ENCODE measurements at regions not wholly inside any gene's neighbourhood (a gene's known extent, or its start where the extent isn't known, plus 50 kb on each side); places are given as distances from the start of the nearest gene placed in this dataset.

DNA sequence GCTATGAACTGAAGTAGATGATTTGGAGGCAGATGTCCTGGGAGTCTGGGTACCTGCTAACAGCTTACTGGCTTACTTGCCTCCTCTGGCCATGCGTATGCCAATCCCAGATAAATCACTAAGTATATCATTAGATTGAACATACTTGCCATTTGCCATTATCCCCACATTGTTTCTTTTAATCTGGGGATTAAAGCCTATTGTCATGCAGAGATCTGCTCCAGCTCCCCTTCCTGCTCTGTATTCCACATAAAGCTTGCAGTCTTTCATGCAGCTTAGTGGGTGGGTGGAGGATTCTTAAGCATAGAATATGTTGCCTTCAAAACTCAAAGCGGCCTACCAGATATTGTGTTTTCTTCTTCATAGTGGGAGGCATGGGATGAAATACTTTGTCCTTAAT lies 311.8 kb upstream of the MMADHC start:
- peaks cover 8% of the 10 kb centered on the region for H3K4me1 ChIP-seq (ENCODE audit: control insufficient read depth, insufficient read depth, low read length)
- no peak overlapping the region for H3K27ac ChIP-seq (ENCODE audit: low read length)
- DNase-seq: no peak
- H3K27me3 ChIP-seq (ENCODE audit: control insufficient read depth, insufficient read depth, low read length): no peaks in the 10 kb centered on the region
- no peaks in the 10 kb centered on the region for H3K36me3 ChIP-seq (ENCODE audit: control insufficient read depth, insufficient read depth, low read length)
- H3K9me3 ChIP-seq (replicated peaks; ENCODE audit: control insufficient read depth, low read depth, low read length): no peaks in the 10 kb centered on the region
- 88% methylated on average over 1 of the region's 2 CpGs for WGBS (ENCODE audit: insufficient coverage)
- no peak overlapping the region for H3K4me3 ChIP-seq (ENCODE audit: low read length)

DNA sequence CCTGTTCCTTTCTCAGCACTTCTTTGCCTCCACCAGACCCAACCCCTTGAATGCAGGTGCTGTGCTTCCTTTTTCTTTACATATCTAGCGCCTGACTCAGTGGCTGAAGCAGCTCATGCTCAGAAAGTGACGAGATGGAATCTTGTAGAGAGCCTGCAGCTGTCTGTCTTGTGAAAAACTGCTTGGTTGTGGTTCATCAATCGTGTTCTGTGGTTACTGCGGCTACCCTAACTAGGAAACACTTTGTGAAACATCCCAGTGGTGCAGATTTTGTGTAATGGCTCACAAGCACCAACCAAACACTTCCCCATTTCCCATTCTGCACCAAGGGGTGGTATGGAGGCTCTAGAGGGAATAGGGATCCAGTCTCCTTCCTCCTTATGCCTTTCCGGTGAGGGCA lies 307.2 kb upstream of the MMADHC start:
- H3K27me3 ChIP-seq (ENCODE audit: control insufficient read depth, insufficient read depth, low read length): no peaks in the 10 kb centered on the region

DNA sequence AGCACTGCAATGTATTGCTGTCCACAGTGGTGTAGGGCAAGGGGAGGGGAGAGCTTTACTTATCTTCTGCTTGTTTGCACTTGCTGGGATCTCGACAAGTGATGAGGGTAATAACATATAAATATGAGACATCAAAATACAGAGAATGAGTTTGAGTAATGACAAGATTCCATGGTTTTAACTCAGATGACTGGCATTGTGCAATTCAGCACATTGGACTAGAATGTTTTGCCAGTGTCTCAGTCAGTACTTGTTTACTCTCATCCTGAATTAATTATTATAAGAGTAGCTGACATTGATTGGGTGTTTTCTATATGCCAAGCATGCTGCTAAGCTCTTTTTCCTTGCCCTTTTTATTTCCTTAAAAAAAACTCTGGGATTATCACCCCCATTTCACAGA lies 306.7 kb upstream of the MMADHC start:
- Histone ChIP-seq H3K27me3 (ENCODE audit: control insufficient read depth, insufficient read depth, low read length) (no peaks in the 10 kb centered on the region), H3K9me3 (replicated peaks; ENCODE audit: control insufficient read depth, low read depth, low read length) (no peaks in the 10 kb centered on the region), H3K4me1 (ENCODE audit: control insufficient read depth, insufficient read depth, low read length) (no peaks in the 10 kb centered on the region), H3K4me3 (ENCODE audit: low read length) (no peak overlapping the region), H3K27ac (ENCODE audit: low read length) (no peak overlapping the region), H3K36me3 (ENCODE audit: control insufficient read depth, insufficient read depth, low read length) (no peaks in the 10 kb centered on the region)
- WGBS (ENCODE audit: insufficient coverage): no CpG with 5 or more reads among the region's 1 CpG
- no peak for DNase-seq

More for the DNA sequence above, 307.2 kb upstream of the MMADHC start:
- 80% methylated on average over 1 of the region's 5 CpGs for WGBS (ENCODE audit: insufficient coverage)
- H3K4me3 ChIP-seq (ENCODE audit: low read length): no peak overlapping the region
- peak; percentile 43 for DNase-seq
- H3K27ac ChIP-seq (ENCODE audit: low read length): no peak overlapping the region
- H3K36me3 ChIP-seq (ENCODE audit: control insufficient read depth, insufficient read depth, low read length): no peaks in the 10 kb centered on the region
- H3K9me3 ChIP-seq (replicated peaks; ENCODE audit: control insufficient read depth, low read depth, low read length): no peaks in the 10 kb centered on the region
- H3K4me1 ChIP-seq (ENCODE audit: control insufficient read depth, insufficient read depth, low read length): no peaks in the 10 kb centered on the region

DNA sequence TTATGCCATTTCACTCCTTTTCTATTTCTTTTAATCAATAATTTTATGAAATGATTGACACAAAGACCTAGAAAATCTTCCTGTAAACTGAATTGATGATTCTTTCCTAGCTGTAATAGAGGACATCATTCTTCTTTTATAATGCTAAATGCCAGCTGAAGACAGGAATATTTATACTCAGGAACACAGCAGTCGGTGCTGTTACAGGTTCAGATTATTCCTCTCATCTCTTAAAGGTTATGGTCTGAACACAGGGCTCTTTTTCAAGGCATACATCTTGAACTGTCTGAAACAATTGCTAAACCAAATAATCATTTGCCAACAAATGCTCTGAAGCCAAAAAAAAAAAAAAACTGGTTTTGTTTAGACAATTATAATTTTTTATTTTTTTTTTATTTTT lies 305.0 kb upstream of the MMADHC start:
- WGBS (ENCODE audit: insufficient coverage): no CpG with 5 or more reads among the region's 1 CpG
- no peak for DNase-seq

DNA sequence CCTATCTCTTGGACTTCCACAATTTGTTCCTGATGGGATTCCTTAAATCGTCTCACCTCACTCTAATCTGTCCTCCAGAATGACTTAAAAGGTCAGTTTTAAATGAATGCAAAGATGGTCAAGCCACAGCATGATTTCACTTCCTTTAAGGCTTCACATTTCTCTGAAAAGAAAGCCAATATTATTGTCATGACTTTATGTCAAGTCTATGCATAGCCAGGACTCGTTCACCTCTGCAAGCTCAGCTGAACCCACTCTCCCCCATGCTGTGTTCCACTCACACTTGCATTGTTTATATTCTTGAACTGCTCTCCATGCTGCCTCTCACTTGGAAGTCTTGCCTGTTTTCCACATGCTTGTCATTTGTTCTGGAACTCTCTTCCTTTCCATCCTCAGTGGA lies 298.4 kb upstream of the MMADHC start:
- Histone ChIP-seq H3K4me1 (ENCODE audit: control insufficient read depth, insufficient read depth, low read length) (peaks cover 6% of the 10 kb centered on the region), H3K9me3 (replicated peaks; ENCODE audit: control insufficient read depth, low read depth, low read length) (no peaks in the 10 kb centered on the region), H3K36me3 (ENCODE audit: control insufficient read depth, insufficient read depth, low read length) (no peaks in the 10 kb centered on the region), H3K27ac (ENCODE audit: low read length) (no peak overlapping the region), H3K4me3 (ENCODE audit: low read length) (no peak overlapping the region), H3K27me3 (ENCODE audit: control insufficient read depth, insufficient read depth, low read length) (no peaks in the 10 kb centered on the region)
- no peak for DNase-seq
- 52% methylated on average over 2 of the region's 2 CpGs for WGBS (ENCODE audit: insufficient coverage)

More for the DNA sequence above, 305.0 kb upstream of the MMADHC start:
- no peak overlapping the region for H3K4me3 ChIP-seq (ENCODE audit: low read length)
- no peaks in the 10 kb centered on the region for H3K36me3 ChIP-seq (ENCODE audit: control insufficient read depth, insufficient read depth, low read length)
- H3K4me1 ChIP-seq (ENCODE audit: control insufficient read depth, insufficient read depth, low read length): no peaks in the 10 kb centered on the region
- no peaks in the 10 kb centered on the region for H3K9me3 ChIP-seq (replicated peaks; ENCODE audit: control insufficient read depth, low read depth, low read length)
- no peak overlapping the region for H3K27ac ChIP-seq (ENCODE audit: low read length)
- H3K27me3 ChIP-seq (ENCODE audit: control insufficient read depth, insufficient read depth, low read length): no peaks in the 10 kb centered on the region

DNA sequence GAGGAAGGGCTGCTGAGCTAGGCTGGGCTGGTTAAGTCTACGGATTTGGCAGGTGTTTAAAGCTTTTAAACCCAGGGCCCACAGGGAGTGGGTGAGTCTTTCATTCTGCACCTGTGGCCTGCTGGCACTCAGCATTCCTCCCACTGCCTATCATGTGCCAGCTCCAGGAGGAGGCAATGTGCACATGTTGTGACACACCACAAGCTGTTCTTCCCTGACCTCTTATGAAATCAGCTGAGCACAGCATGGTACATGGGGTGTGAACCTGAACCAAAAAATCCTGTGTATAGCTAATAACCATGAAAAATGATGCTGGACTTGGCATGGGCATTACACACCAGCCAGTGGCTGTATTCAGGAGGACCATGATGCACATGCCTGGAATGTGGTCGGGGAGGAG lies 297.9 kb upstream of the MMADHC start:
- peak; percentile 57 for DNase-seq
- Histone ChIP-seq H3K27ac (ENCODE audit: low read length) (no peak overlapping the region), H3K4me3 (ENCODE audit: low read length) (no peak overlapping the region), H3K27me3 (ENCODE audit: control insufficient read depth, insufficient read depth, low read length) (no peaks in the 10 kb centered on the region), H3K9me3 (replicated peaks; ENCODE audit: control insufficient read depth, low read depth, low read length) (no peaks in the 10 kb centered on the region), H3K36me3 (ENCODE audit: control insufficient read depth, insufficient read depth, low read length) (no peaks in the 10 kb centered on the region), H3K4me1 (ENCODE audit: control insufficient read depth, insufficient read depth, low read length) (peaks cover 6% of the 10 kb centered on the region)
- 89% methylated on average over 1 of the region's 2 CpGs for WGBS (ENCODE audit: insufficient coverage)

DNA sequence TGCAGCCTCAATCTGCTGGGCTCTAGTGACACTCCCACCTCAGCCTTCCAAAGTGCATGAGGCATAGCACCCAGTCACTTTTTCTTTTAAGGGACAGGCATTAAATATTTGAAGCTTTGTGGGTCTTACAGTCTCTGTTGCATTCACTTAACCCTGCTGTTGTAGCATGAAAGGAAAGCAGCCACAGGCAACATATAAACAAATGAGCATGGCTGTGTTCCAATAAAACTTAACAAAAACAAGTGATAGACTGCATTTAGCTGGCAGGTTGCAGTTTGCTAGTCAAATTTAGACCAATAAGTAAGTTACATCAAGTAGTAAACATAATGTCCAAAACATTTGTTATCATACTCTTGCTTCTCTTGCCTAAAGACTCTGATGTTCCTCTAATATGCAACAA lies 297.3 kb upstream of the MMADHC start:
- no peak for DNase-seq
- Histone ChIP-seq H3K4me1 (ENCODE audit: control insufficient read depth, insufficient read depth, low read length) (peaks cover 6% of the 10 kb centered on the region), H3K4me3 (ENCODE audit: low read length) (no peak overlapping the region), H3K27me3 (ENCODE audit: control insufficient read depth, insufficient read depth, low read length) (no peaks in the 10 kb centered on the region), H3K36me3 (ENCODE audit: control insufficient read depth, insufficient read depth, low read length) (no peaks in the 10 kb centered on the region), H3K9me3 (replicated peaks; ENCODE audit: control insufficient read depth, low read depth, low read length) (no peaks in the 10 kb centered on the region), H3K27ac (ENCODE audit: low read length) (no peak overlapping the region)

DNA sequence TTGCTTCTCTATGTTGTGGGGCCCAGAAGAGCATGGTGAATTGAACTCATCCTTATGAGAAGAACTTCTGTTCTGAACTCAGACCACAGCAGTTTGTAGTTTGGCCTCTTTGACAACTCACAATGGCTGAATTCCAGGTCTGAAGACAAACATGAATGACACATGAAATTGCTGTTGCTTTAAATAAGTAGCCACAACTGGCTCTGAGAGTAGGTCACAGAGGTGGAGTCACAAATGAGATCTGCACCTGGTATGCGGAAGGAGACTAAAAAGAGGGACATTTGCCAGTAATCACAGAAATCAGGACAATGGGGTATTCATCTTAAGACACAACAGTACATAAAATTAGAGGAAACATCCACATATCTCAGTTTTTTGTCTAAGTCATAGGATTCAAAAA lies 290.3 kb upstream of the MMADHC start:
- Histone ChIP-seq H3K9me3 (replicated peaks; ENCODE audit: control insufficient read depth, low read depth, low read length) (no peaks in the 10 kb centered on the region), H3K27me3 (ENCODE audit: control insufficient read depth, insufficient read depth, low read length) (no peaks in the 10 kb centered on the region), H3K4me1 (ENCODE audit: control insufficient read depth, insufficient read depth, low read length) (no peaks in the 10 kb centered on the region), H3K36me3 (ENCODE audit: control insufficient read depth, insufficient read depth, low read length) (no peaks in the 10 kb centered on the region), H3K27ac (ENCODE audit: low read length) (no peak overlapping the region), H3K4me3 (ENCODE audit: low read length) (no peak overlapping the region)
- DNase-seq: peak; percentile 45
- no CpG with 5 or more reads among the region's 1 CpG for WGBS (ENCODE audit: insufficient coverage)

DNA sequence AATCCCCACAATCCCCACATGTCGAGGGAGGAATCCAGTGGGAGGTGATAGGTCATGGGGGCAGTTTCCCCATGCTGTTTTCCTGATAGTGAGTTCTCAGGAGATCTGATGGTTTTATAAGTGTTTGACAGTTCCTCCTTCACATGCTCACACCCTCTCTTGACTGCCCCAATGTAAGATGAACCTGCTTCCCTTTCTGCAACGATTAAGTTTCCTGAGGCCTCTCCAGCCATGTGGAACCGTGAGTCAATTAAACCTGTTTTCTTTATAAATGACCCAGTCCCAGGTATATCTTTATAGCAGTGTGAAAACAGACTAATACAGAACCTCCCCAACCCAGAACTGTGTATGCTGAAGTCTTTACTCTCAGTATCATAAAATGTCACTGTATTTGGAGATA lies 289.5 kb upstream of the MMADHC start:
- DNase-seq: no peak
- WGBS (ENCODE audit: insufficient coverage): no CpG with 5 or more reads among the region's 3 CpGs
- no peaks in the 10 kb centered on the region for H3K36me3 ChIP-seq (ENCODE audit: control insufficient read depth, insufficient read depth, low read length)
- no peaks in the 10 kb centered on the region for H3K9me3 ChIP-seq (replicated peaks; ENCODE audit: control insufficient read depth, low read depth, low read length)
- no peak overlapping the region for H3K4me3 ChIP-seq (ENCODE audit: low read length)
- H3K27ac ChIP-seq (ENCODE audit: low read length): no peak overlapping the region
- H3K4me1 ChIP-seq (ENCODE audit: control insufficient read depth, insufficient read depth, low read length): no peaks in the 10 kb centered on the region
- no peaks in the 10 kb centered on the region for H3K27me3 ChIP-seq (ENCODE audit: control insufficient read depth, insufficient read depth, low read length)

DNA sequence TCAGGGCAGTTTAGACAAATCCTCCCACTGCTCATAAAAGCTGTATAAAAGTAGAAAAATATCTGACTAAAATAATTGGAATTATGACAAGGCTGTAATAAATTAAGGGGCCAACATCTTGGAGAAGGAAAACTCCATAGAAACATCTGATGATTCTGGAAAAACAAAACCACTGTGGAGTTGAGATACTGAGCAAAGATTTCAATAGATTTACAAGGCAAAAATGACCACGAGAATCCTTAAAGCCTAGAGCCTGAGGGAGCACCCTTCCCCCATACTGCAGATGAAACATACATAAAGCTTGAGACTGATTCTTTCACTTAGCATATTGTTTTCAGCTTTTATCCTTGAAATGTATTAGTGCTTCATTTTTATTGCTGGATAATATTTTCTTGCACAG lies 286.4 kb upstream of the MMADHC start:
- H3K4me1 ChIP-seq (ENCODE audit: control insufficient read depth, insufficient read depth, low read length): no peaks in the 10 kb centered on the region
- no peaks in the 10 kb centered on the region for H3K9me3 ChIP-seq (replicated peaks; ENCODE audit: control insufficient read depth, low read depth, low read length)
- H3K36me3 ChIP-seq (ENCODE audit: control insufficient read depth, insufficient read depth, low read length): no peaks in the 10 kb centered on the region
- no CpG with 5 or more reads among the region's 1 CpG for WGBS (ENCODE audit: insufficient coverage)
- no peak overlapping the region for H3K27ac ChIP-seq (ENCODE audit: low read length)
- H3K4me3 ChIP-seq (ENCODE audit: low read length): no peak overlapping the region
- DNase-seq: peak; percentile 65
- H3K27me3 ChIP-seq (ENCODE audit: control insufficient read depth, insufficient read depth, low read length): no peaks in the 10 kb centered on the region

DNA sequence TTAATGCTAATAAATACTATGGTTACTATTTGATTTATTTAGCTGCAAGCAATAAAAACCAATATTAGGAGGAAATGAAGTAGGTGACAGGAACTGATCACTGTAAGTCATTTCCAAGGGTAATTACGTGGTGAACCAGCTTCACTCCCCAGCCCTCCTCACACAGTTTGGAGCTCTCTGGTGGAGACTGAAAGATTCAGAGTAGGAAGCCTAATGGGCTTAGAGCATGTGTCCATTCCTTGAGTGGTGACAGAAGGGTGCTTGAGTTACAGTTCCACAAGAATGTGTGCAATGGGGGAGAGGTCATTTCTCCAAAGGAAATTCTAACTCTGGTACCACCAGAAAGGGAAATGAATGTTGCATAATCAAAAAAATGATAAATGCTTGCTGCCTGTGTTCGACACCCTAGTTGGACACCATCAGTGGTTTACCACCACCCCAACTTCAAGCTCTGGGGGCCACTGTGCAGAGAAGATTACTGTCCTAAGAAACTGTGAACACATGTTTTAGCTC lies 285.1 kb upstream of the MMADHC start:
- H3K4me1 ChIP-seq (ENCODE audit: control insufficient read depth, insufficient read depth, low read length): no peaks in the 10 kb centered on the region
- no peaks in the 10 kb centered on the region for H3K27me3 ChIP-seq (ENCODE audit: control insufficient read depth, insufficient read depth, low read length)
- no peak overlapping the region for H3K27ac ChIP-seq (ENCODE audit: low read length)
- DNase-seq: no peak
- WGBS (ENCODE audit: insufficient coverage): no CpG with 5 or more reads among the region's 2 CpGs
- H3K4me3 ChIP-seq (ENCODE audit: low read length): no peak overlapping the region
- no peaks in the 10 kb centered on the region for H3K9me3 ChIP-seq (replicated peaks; ENCODE audit: control insufficient read depth, low read depth, low read length)
- no peaks in the 10 kb centered on the region for H3K36me3 ChIP-seq (ENCODE audit: control insufficient read depth, insufficient read depth, low read length)
